ENCODE measurements at regions not wholly inside any gene's neighbourhood (a gene's known extent, or its start where the extent isn't known, plus 50 kb on each side); places are given as distances from the start of the nearest gene placed in this dataset.

GRCh38 chr10:59098387-59098786 is 78.1 kb upstream of the PHYHIPL start:
- TF ChIP-seq ZFP36 (IDR thresholded peaks at IDR 0.05; ENCODE audit: borderline replicate concordance, partially characterized antibody) (no peak), CTCF (IDR thresholded peaks at IDR 0.05) (no peak), RCOR1 (IDR thresholded peaks at IDR 0.05; ENCODE audit: low read depth, low read length) (no peak), ZNF302 (CRISPR knock-in tag; IDR thresholded peaks at IDR 0.05) (no peak), E2F6 (IDR thresholded peaks at IDR 0.05; ENCODE audit: borderline replicate concordance, low read depth) (no peak), SMC3 (IDR thresholded peaks at IDR 0.05) (no peak), RFX5 (IDR thresholded peaks at IDR 0.05) (no peak), HOXA7 (CRISPR knock-in tag; IDR thresholded peaks at IDR 0.05) (no peak), MAX (IDR thresholded peaks at IDR 0.05) (no peak), USF2 (IDR thresholded peaks at IDR 0.05) (no peak), POLR2A (IDR thresholded peaks at IDR 0.05; ENCODE audit: low read length) (no peak)
